ENCODE measurements at regions not wholly inside any gene's neighbourhood (a gene's known extent, or its start where the extent isn't known, plus 50 kb on each side); places are given as distances from the start of the nearest gene placed in this dataset.

DNA sequence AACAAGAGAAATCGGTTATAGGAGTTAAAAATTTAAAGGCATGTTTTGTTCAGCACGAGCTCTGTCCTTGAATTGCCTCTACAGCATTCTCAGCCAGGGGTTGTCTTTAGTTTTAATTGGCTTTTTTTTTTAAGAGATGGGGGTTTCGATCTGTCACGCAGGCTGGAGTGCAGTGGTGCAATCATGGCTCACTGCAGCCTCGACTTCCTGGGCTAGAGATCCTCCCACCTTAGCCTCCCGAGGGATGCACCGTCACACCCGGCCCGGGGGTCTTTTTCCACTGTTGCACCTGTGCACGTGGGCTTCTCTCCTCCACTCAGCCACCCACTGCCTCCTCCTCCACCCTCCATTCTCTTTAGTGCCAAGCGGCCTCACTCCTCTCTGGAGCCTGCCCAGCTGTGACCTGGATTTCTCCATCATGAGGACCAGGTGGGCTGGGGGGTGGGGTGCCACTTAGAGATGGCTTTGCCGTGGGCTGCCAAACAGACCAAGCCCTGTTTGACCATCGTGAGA is 106.8 kb upstream of the SEC14L1 start (continued):
- no peak for TF ChIP-seq NR3C1 (CRISPR knock-in tag; conservative IDR thresholded peaks at IDR 0.05; ENCODE audit: low read depth)
- TF ChIP-seq, protein P1, sequence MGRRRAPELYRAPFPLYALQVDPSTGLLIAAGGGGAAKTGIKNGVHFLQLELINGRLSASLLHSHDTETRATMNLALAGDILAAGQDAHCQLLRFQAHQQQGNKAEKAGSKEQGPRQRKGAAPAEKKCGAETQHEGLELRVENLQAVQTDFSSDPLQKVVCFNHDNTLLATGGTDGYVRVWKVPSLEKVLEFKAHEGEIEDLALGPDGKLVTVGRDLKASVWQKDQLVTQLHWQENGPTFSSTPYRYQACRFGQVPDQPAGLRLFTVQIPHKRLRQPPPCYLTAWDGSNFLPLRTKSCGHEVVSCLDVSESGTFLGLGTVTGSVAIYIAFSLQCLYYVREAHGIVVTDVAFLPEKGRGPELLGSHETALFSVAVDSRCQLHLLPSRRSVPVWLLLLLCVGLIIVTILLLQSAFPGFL (CRISPR knock-in tag; IDR thresholded peaks at IDR 0.05; ENCODE audit: borderline replicate concordance): no peak
- no peak for TF ChIP-seq SOX15 (CRISPR knock-in tag; IDR thresholded peaks at IDR 0.05)
- TF ChIP-seq, protein P2, sequence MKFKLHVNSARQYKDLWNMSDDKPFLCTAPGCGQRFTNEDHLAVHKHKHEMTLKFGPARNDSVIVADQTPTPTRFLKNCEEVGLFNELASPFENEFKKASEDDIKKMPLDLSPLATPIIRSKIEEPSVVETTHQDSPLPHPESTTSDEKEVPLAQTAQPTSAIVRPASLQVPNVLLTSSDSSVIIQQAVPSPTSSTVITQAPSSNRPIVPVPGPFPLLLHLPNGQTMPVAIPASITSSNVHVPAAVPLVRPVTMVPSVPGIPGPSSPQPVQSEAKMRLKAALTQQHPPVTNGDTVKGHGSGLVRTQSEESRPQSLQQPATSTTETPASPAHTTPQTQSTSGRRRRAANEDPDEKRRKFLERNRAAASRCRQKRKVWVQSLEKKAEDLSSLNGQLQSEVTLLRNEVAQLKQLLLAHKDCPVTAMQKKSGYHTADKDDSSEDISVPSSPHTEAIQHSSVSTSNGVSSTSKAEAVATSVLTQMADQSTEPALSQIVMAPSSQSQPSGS (CRISPR knock-in tag; IDR thresholded peaks at IDR 0.05; ENCODE audit: borderline replicate concordance, low read depth): no peak
- no peak for TF ChIP-seq TCF7 (CRISPR knock-in tag; IDR thresholded peaks at IDR 0.05; ENCODE audit: low read depth)
- no peak for TF ChIP-seq ZNF138 (CRISPR knock-in tag; conservative IDR thresholded peaks at IDR 0.05)
- no peak for TF ChIP-seq NFYB (CRISPR knock-in tag; conservative IDR thresholded peaks at IDR 0.05; ENCODE audit: low read depth)
- no peak for TF ChIP-seq ELF4 (CRISPR knock-in tag; IDR thresholded peaks at IDR 0.05; ENCODE audit: low read depth)
- no peak for TF ChIP-seq MXD4 (CRISPR knock-in tag; IDR thresholded peaks at IDR 0.05; ENCODE audit: borderline replicate concordance)

DNA sequence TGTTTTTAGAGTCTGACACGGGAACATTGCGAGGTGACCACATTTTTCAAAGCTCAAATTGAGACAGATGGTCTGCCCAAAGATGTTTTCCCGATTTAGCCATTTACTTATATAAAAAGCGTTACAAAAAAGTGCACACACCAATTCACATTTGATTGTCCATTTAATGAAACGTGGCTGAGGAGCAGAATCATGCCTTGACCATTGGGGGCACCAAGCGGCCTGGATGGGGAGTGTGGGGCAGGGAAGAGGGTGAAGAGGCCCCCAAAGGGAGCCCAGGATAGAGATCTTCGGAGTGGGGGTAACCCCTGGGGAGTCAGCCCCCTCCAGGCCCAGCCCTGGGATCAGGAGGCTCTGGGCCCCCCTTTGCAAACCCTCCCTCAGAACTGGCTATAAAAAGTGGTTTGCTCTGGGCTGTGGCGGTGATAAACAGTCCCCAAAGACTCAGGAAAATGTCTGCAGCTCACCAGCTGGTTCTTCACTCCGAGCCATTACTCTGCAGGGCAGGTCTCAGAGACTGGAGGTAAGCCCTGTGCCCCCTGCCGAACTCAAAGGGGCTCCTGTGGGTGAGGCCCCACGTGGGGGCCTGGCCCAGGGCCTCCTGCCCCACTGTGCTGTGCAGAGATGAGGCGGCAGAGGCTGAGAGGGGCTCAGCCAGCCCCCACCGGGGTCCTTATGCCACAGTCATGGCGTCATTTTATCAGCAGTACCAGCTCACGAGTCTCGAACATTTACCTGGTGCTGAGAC is 105.9 kb upstream of the SEC14L1 start:
- Mint-ChIP-seq H3K4me1 (no peaks in the 10 kb centered on the region), H3K27ac (no peak overlapping the region), H3K36me3 (no peaks in the 10 kb centered on the region), H3K4me3 (no peak overlapping the region), H3K27me3 (ENCODE audit: low read depth) (no peaks in the 10 kb centered on the region; the same call in 1 of the 2 replicates), H3K9me3 (peaks cover 16% of the 10 kb centered on the region)
- ATAC-seq (no peak), DNase-seq (ENCODE audit: low spot score) (no peak)
- CTCF ChIA-PET: interaction anchor here (4.3 kb wide), 1 partner anchor 22 kb away, joined by 33 read pairs; no protein-coding TSS in a partner anchor
- POLR2A ChIA-PET: no interaction called here
- TF ChIP-seq ZNF416 (CRISPR knock-in tag; IDR thresholded peaks at IDR 0.05) (no peak), FOXK1 (CRISPR knock-in tag; IDR thresholded peaks at IDR 0.05) (no peak), TEAD1 (CRISPR knock-in tag; IDR thresholded peaks at IDR 0.05) (no peak), ZNF317 (CRISPR knock-in tag; IDR thresholded peaks at IDR 0.05; ENCODE audit: borderline replicate concordance, low read depth) (no peak), ZNF671 (CRISPR knock-in tag; IDR thresholded peaks at IDR 0.05) (no peak), ZNF423 (CRISPR knock-in tag; IDR thresholded peaks at IDR 0.05) (no peak), KAT7 (CRISPR knock-in tag; IDR thresholded peaks at IDR 0.05; ENCODE audit: borderline replicate concordance) (no peak)
- TF ChIP-seq, protein P3, sequence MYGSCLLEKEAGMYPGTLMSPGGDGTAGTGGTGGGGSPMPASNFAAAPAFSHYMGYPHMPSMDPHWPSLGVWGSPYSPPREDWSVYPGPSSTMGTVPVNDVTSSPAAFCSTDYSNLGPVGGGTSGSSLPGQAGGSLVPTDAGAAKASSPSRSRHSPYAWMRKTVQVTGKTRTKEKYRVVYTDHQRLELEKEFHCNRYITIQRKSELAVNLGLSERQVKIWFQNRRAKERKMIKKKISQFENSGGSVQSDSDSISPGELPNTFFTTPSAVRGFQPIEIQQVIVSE (CRISPR knock-in tag; IDR thresholded peaks at IDR 0.05; ENCODE audit: borderline replicate concordance): no peak
- TF ChIP-seq, protein P4, sequence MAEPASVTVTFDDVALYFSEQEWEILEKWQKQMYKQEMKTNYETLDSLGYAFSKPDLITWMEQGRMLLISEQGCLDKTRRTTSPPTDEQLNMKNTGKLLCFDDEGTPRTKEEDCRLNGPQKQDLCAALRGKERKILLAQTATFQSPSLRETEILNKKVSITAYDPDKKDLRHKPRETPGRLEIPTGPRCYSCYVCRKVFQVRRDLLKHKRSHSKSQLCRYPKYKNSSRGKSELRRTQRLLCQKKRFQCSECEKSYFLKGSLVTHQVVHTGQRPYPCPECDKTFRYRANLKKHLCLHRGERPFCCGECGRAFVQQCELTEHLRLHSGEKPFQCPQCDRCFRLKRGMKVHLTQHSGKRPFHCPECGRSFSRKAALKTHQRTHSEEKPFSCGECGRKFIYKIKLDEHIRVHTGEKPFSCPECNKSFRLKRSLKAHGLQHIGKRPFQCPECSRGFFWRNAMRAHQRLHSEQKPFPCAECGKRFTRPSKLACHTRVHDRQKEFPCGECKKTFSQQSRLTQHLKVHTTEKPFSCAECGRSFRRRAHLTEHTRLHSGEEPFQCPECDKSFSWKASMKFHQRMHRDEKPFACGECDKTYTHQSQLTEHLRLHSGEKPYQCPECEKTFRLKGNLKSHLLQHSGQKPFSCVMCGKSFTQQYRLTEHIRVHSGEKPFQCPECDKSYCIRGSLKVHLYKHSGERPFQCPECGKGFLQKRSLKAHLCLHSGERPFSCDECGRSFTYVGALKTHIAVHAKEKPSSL (CRISPR knock-in tag; conservative IDR thresholded peaks at IDR 0.05): no peak
- TF ChIP-seq, protein P5, sequence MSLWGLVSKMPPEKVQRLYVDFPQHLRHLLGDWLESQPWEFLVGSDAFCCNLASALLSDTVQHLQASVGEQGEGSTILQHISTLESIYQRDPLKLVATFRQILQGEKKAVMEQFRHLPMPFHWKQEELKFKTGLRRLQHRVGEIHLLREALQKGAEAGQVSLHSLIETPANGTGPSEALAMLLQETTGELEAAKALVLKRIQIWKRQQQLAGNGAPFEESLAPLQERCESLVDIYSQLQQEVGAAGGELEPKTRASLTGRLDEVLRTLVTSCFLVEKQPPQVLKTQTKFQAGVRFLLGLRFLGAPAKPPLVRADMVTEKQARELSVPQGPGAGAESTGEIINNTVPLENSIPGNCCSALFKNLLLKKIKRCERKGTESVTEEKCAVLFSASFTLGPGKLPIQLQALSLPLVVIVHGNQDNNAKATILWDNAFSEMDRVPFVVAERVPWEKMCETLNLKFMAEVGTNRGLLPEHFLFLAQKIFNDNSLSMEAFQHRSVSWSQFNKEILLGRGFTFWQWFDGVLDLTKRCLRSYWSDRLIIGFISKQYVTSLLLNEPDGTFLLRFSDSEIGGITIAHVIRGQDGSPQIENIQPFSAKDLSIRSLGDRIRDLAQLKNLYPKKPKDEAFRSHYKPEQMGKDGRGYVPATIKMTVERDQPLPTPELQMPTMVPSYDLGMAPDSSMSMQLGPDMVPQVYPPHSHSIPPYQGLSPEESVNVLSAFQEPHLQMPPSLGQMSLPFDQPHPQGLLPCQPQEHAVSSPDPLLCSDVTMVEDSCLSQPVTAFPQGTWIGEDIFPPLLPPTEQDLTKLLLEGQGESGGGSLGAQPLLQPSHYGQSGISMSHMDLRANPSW (CRISPR knock-in tag; conservative IDR thresholded peaks at IDR 0.05; ENCODE audit: low read depth): no peak
- TF ChIP-seq, protein P6, sequence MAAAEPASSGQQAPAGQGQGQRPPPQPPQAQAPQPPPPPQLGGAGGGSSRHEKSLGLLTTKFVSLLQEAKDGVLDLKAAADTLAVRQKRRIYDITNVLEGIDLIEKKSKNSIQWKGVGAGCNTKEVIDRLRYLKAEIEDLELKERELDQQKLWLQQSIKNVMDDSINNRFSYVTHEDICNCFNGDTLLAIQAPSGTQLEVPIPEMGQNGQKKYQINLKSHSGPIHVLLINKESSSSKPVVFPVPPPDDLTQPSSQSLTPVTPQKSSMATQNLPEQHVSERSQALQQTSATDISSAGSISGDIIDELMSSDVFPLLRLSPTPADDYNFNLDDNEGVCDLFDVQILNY (CRISPR knock-in tag; IDR thresholded peaks at IDR 0.05): no peak
- TF ChIP-seq, protein P7, sequence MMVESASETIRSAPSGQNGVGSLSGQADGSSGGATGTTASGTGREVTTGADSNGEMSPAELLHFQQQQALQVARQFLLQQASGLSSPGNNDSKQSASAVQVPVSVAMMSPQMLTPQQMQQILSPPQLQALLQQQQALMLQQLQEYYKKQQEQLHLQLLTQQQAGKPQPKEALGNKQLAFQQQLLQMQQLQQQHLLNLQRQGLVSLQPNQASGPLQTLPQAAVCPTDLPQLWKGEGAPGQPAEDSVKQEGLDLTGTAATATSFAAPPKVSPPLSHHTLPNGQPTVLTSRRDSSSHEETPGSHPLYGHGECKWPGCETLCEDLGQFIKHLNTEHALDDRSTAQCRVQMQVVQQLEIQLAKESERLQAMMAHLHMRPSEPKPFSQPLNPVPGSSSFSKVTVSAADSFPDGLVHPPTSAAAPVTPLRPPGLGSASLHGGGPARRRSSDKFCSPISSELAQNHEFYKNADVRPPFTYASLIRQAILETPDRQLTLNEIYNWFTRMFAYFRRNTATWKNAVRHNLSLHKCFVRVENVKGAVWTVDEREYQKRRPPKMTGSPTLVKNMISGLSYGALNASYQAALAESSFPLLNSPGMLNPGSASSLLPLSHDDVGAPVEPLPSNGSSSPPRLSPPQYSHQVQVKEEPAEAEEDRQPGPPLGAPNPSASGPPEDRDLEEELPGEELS (CRISPR knock-in tag; IDR thresholded peaks at IDR 0.05): no peak
